CD4-positive, alpha-beta T cell treated with Interleukin-4 for 4 hours (primary cell): ENCODE measurements at regions not wholly inside any gene's neighbourhood (a gene's known extent, or its start where the extent isn't known, plus 50 kb on each side); places are given as distances from the start of the nearest gene placed in this dataset.
"Not testable (repeated sequence)": the region's sequence is repeated elsewhere in the genome, so short reads cannot be mapped to it uniquely, and the experiment has no call there.

Source experiments
- DNase-seq: peaks from one replicate; pipeline ENCODE4 v3.0.0-alpha.2; 2020

DNA sequence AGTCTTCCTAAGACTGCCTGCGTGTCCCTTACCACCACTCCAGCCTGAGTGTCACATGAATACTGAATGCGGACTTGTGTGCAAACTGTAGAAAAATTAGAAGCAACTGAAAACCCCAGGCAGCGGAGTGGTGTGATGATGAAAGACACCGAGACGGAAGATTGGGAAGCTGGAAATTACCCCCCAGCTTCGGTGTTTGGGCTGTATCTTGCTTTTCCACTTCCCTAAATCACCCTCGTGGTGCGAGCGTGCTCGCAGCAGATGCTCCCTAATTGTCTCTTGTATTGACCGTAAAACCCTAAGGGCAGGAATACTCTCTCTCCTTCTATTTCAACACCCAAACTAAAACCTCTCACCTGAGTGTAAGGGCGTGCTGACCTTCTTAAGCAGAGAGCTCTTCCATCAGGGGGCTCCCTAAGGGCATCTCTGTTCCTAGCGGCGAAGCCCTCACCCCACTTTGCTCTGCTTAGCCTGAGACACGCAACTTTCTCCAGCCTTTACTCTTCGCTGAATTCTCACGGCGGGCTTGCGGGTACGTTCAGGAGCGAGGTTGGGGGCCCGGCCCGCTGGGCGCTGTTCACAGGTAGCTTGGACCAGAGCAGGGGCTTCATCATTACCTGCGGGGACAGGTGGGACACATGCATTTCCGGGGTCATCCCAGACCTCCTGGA is 62.4 kb downstream of the CRYBB2 start:
- DNase-seq: no peak

DNA sequence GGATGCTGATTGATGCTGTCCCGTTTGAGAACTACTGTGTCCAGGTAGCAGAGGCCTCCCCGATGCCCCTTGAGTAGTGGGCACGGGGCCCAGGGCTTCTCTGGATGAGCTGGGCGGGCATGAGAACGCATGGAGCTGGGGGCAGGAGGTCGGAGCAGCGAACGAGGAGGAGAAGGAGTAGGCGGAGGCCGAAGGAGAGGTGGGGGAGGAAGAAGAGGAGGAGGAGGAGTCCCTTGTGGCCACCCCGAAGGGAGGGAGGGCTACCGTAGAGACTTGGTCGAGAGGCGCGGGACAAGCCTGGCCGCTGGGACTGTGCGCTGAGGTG is 62.9 kb downstream of the CRYBB2 start:
- DNase-seq: no peak

DNA sequence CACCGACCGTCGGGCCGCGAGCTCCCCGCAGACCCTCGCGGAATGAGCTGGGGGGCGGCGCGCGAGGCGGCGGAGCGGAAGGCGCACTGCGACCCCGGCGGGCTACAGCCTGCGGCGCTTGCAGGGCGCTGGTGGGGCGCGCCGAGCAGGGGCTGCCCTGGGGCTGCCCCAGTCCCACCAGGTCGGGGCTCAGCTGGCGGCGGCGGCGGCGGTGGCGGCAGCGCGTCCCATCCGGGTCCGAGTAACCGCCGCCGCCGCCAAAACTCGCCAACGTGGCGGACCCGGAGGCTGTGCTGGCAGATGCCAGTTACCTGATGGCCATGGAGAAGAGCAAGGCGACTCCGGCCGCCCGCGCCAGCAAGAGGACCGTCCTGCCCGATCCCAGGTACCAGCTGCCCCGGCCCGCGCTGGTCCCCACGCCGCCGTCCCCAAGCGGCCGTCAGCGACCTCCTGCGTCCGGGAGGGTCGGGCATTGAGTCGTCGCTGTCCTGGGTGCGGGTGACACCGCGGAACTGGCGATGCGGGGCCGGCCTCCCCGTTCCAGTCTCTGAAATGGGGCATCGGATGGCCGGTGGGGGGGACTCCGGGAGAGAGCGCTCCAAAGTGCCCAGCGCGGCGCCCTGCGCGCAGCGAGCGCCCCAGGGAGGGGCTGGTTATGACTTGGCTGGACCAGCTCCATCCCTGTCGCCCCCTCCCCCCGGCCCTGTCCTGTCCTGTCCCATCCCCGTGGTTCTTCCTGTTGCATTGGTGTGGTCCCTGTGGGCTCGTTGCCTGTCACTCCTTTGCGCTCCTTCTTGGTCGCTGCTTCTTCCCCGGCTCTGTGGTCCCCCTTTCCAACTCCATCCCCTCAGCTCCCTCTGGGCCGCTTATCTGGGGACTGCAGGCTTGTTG is 63.5 kb downstream of the CRYBB2 start:
- DNase-seq: no peak

DNA sequence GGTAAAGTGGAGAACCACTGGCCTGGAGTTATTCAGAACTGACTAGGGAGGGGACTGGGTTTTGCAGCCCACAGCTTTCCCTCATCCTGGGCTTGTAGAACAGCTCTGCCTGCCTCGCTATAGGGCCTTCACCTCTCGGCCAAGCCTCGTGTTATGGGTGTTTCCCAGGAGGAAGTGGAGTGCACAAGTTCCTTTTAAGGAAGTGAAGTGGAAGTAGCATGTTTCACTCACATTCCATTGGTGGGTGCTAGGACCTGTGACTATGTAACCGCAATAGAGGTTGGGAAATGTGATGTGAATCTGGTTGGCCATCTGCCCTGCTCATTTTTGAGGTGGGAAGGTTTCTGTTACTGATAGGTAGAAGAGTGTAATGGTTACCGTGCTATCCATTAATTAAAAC is 69.0 kb downstream of the CRYBB2 start:
- DNase-seq: not testable (repeated sequence)

DNA sequence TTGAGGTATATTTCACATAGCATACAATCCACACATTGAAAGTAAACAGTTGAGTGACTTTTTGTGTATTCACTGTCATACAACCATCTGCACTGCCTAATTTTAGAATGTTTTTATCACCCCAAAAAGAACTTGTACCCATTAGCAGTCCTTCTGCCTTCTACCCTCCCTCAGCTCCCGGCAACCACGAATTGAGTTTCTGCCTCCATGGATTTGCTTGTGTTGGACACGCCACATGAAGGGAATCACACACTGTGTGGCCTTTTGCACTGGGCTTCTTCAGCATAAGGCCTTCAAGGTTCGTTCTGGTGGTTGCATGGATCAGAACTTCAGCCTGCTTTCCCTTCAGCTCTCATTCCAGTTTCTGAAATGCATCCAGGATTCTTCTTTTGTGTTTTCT is 82.5 kb downstream of the CRYBB2 start:
- DNase-seq: not testable (repeated sequence)

DNA sequence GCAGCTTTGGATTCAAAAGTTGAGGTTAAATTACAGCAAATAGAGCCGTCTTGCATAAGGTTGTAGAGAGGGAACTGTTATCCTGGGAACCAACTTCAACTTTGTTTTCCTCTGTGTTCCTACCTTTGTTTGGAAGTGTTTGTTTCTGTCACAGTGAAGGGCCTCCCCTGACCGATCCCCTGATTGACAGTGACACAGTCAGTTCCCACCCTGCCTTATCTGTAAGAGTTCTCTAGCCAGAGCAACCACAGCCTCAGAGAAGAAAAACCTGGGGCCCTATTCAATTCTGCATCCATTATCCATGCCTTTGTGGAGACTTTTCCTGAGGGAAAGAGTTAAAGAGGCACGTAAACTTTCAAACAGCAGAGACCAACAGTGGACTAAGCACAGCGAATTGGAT is 90.1 kb downstream of the CRYBB2 start:
- DNase-seq: not testable (repeated sequence)

DNA sequence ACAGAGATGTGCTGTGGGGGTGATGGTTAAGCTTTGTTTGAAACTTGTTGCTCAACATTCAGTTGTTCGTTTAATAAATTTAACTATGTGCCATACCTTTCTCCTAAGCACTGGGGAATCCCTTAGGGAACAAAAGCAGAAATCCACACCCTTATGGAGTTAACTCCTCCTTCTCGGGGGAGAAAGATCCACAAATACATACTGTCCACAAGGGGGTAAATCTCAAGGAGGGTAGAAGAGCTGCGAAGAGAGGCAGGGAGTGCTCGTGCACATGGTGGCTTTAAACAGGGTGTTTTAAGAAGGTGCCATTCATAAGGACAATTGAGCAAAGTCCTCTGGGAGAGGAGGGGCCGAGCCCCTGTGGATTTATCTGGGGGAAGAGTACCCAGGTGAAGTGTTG is 92.5 kb downstream of the CRYBB2 start:
- DNase-seq: not testable (repeated sequence)

DNA sequence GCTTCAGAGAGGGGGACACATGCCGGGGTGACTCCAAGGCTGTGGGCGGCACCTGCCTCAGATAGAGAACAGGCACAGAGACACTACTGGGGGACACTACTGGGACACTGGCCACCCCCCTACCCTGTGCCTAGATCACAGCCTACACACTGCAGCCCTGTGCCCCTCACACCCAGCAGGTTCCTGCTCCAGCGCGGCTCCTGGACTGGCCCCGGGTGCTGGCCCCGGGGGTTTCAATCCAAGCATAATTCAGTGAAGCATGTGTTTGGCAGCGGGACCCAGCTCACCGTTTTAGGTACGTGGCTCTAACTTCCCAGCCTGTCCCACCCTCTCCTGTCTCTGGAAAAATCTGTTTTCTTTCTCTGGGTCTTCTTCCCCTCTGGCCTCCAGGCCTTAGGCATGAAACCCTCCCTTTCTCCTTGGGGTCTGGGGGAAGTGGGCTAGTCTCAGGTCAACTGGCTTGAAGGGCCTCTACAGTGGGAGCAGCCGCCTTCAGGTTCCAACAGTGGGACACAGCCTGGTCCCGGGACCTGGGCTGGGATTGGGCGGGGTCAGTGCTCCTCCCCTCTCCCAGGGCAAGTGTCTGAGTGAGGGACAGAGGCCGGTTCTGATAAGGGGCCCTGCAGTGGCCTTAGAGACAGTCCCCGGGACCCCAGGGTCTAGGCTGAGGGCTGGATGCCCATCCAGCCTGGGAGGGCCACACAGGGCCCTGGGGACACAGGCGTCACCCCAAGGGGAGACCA is 98.8 kb downstream of the CRYBB2 start:
- DNase-seq: no peak

DNA sequence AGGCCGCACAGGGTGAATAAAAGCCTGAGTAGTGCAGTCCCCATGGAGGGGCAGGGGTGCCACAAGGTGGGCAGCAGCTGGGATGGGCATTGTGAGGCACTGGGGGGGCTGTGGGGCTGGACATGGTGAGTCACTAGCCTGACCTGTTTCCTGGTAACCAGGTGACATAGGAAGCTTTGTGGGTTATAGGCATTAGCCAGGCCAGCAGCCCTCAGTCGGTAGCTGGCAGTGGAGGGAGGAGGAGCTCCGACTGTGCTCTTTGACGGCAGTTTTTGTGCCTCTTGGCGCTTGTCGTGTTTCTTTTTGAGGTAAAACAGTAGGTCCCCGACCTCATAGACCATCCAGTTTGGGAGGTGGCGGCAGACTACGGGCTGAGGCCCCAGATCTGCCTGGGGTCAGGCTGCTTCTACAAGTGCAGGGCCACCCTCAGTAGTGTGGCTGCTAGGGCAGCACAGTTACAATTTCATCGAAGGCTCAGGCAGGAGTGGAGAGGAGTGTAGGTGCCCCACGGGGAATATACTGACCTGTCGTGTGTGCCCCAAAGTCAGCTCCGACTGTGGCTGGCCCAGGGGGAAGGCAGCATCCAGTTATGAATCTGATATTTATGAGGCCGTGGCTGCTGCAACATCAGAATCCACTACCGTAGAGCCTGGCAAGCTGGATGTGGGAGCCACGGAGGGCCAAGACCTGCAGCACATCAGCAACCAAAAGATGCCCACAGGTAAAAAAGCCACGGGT is 107.7 kb downstream of the CRYBB2 start:
- no peak for DNase-seq

DNA sequence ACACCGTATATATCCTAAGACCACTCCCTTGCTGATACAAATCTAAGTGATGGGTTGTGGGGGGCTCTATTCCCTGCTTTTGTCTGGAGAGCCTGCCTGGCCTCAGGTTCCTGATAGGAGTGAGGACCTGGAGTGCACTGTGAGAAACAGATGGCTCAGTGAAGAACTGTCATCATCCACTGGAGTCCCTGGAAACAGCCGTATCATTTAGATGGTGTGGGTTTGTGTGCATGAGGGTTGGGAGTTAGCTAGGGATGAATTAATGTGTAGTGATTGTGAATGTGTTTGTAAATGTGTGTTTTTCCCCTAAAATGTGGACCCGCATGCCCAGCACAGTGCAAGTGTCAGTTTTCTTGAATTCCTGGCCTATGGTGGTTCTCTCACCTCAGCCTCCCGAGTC is 111.6 kb downstream of the CRYBB2 start:
- no peak for DNase-seq

DNA sequence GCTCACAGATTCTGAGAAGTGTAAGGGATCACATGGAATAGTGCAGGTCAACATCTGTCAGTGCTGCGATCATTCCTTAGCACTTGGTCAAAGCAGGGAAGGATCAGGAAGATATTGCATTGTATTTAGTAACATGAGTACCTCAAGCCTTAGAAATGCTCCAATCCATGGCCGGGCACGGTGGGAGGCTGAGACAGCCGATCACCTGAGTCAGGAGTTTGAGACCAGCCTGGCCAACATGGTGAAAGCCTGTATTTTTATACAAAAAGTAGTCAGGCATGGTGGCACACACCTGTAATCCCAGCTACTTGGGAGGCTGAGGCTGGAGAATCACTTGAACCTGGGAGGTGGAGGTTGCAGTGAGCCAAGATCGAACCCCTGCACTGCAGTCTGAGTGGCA is 112.5 kb downstream of the CRYBB2 start:
- DNase-seq: not testable (repeated sequence)

DNA sequence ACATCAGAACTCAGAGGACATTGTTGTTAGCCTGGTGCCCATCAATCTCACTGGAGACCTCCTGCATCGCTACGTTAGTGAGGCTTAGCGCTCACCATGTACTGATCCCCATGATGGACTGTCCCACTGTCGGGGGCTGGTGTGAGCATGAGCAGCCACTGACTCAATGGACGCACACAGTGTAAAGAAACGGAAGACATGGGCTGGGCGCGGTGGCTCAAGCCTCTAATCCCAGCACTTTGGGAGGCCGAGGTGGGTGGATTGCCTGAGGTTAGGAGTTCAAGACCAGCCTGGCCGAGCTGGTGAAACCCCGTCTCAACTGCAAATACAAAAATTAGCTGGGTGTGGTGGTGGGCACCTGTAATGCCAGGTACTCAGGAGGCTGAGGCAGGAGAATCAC is 112.9 kb downstream of the CRYBB2 start:
- no peak for DNase-seq

DNA sequence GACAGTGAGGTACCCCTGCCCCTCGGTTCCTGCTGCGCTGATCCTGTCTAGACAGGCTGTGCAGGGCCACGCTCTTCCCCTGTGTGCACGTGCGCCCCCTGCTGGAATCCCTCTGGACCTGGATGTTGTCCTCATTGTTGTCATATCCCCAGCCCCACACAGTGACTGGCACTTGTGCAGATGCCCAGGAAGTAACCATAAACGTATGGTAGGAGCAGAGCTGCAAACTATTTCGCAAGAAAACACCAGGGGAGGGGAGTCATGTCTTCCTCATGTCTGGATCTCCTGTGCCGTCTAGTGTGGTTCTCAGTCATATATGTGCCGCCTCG is 114.7 kb downstream of the CRYBB2 start:
- peak; percentile 23 for DNase-seq

DNA sequence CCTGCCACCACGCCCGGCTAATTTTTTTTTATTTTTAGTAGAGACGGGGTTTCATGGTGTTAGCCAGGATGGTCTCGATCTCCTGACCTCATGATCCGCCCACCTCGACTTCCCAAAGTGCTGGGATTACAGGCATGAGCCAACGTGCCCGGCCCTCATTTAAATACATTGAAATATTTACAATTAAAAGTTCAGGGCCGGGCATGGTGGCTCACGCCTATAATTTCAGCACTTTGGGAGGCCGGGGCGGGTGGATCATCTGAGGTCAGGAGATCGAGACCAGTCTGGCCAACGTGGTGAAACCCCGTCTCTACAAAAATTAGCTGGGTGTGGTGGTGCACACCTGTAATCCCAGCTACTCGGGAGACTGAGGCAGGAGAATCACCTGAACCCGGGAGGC is 115.2 kb downstream of the CRYBB2 start:
- not testable (repeated sequence) for DNase-seq

DNA sequence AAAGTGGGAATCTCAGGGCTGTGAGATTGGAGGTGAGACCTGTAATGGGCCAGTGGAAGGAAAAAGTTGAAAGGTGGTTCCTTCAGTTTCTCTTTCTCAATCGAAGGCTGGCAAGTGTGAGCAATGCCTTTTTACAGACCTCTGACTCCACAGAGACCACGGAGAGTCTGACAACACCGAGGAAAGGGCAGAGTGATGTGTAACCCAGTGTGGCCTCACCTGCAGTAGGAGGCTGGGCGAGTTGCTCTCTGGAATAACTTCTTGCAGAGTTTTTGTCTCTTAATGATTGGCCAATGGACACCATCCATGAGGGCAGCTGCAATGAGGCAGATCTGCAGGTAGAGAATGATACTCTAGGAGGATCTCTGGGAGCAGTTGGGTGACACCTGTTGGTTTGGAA is 115.8 kb downstream of the CRYBB2 start:
- not testable (repeated sequence) for DNase-seq

DNA sequence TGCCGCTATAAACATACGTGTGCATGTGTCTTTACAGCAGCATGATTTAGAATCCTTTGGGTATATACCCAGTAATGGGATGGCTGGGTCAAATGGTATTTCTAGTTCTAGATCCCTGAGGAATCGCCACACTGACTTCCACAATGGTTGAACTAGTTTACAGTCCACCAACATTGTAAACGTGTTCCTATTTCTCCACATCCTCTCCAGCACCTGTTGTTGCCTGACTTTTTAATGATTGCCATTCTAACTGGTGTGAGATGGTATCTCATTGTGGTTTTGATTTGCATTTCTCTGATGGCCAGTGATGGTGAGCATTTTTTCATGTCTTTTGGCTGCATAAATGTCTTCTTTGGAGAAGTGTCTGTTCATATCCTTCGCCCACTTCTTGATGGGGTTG is 121.1 kb downstream of the CRYBB2 start:
- DNase-seq: not testable (repeated sequence)

DNA sequence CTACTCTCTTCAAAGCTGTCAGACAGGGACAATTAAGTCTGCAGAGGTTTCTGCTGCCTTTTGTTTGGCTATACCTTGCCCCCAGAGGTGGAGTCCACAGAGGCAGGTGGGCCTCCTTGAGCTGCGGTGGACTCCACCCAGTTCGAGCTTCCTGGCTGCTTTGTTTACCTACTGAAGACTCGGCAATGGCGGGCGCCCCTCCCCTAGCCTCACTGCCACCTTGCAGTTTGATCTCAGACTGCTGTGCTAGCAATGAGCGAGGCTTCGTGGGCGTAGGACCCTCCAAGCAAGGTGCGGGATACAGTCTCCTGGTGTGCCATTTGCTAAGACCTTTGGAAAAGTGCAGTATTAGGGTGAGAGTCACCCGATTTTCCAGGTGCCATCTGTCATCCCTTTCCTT is 124.9 kb downstream of the CRYBB2 start:
- not testable (repeated sequence) for DNase-seq

DNA sequence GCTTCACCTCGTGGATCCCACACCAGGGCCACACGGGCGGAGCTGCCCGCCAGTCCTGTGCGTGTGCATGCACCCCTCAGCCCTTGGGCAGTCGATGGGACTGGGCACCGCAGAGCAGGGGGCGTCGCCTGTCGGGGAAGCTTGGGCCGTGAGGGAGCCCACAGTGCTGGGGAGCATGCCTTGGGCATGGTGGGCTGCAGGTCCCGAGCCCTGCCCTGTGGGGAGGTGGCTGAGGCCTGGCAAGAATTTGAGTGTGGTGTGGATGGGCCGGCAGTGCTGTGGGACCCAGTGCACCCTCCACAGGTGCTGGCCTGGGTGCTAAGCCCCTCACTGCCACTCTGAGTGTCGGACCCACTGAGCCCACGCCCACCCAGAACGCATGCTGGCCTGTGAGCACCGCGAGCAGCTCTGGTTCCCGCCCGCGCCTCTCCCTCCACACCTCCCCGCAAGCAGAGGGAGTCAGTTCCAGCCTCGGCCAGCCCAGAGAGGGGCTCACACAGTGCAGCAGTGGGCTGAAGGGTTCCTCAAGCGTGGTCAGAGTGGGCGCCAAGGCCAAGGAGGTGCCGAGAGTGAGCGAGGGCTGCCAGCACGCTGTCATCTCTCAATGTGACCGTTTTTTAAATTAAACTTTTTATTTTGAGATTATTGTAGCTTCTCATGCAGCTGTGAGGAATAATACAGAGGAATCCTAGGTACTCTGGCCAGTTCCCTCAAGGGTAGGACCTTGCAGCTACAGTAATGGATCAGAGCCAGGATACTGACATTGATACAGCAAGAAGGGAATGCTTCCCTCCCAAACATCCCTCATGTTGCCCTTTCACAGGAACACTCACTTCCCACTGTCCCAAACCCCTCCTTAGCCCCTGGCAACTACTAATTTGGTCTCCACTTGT is 127.7 kb downstream of the CRYBB2 start:
- DNase-seq: no peak

DNA sequence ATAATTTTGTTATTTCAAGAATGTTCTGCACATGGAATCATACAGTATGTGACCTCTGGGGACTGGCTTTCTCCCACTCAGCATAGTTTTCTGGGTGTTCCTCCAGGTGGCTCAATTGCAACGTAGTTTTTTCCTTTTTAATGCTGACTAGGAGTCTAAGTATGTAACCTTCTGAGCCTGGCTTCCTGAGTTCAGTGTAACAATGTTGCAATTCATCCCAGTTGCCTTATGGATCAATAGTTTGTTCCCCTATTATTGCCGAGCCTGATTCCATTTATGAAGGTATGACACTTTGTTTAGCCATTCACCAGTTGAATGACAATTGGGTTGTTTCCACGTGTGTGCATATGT is 128.3 kb downstream of the CRYBB2 start:
- no peak for DNase-seq

DNA sequence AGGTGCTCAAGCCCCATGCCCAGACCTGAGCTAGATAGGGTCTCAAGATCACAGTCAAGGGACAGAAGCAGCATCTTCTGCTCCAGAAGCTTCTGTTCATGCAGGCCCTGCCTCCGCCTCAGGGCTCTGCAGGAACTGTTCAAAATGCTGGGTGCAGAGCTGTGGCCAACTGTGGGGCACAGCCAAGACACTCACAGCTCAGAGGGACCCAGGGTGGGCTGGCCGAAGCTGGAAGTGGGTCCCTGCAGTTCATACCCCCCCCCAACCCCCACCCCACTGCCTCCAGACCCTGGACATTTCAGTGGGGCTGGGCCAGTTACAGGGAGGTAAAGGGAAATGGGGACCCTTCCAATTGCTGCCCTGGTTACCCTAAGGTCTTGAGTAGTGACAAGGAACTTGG is 129.0 kb downstream of the CRYBB2 start:
- DNase-seq: no peak

DNA sequence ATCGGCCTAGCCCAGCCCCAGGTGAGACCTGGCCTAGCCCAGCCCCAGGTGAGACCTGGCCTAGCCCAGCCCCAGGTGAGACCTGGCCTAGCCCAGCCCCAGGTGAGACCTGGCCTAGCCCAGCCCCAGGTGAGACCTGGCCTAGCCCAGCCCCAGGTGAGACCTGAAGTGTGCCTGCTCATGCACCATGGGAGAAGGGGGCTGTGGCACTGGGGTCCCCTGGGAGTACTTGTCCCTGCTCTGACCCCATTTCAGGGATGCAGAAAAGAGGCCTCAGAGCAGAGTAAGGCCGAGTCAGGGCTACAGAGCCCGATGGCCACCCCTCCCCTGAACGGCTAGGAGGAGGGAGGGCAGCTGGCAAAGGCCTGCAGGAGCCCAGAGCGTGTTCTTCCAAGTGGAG is 129.6 kb downstream of the CRYBB2 start:
- DNase-seq: not testable (repeated sequence)

DNA sequence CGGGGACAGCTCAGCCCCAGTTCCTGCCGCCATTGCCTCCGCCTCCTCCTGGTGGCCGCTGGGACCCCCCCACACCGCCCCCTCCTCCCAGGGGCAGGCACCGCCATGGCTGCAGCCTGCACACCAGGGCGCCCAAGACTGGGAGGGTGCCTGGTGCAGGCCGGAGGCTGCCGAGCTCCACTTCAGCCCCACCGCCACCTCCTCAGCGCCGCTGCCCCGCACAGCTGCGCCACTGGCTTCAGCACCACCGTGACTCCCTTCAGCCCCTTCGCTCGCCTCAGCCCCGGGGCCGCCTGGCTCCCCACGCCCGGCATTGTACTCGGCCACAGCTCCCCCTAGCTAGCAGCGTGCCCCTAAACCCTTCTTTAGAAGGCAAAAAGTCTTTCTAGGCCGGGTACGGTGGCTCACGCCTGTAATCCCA is 131.1 kb downstream of the CRYBB2 start:
- no peak for DNase-seq
